Activated T-cell treated with anti-CD3 and anti-CD28 coated beads, Interleukin-2, amount 50 U/mL, for 4 hours (primary cell): ENCODE measurements at regions not wholly inside any gene's neighbourhood (a gene's known extent, or its start where the extent isn't known, plus 50 kb on each side); places are given as distances from the start of the nearest gene placed in this dataset.
A peak's percentile ranks its signal among the peaks of the same experiment; 100 is the strongest.

Experiments used
- ATAC-seq, 2 donors: fragments of 200-7000 bp; cut with Tn5 transposase; one replicate each; pipeline ENCODE4 v1.10.0; 2021
- DNase-seq: peaks from one replicate; pipeline ENCODE4 v3.0.0-alpha.2; 2020
- H3K27me3 Mint-ChIP-seq: one replicate; pipeline ENCODE4 v1.8.0; 2021; ENCODE audit warnings: low read depth, mixed read lengths
- H3K36me3 Mint-ChIP-seq: one replicate; pipeline ENCODE4 v1.8.0; 2022; ENCODE audit warnings: mixed read lengths; ENCODE audit not compliant: insufficient read depth
- H3K4me1 Mint-ChIP-seq: one replicate; pipeline ENCODE4 v1.8.0; 2021; ENCODE audit warnings: low read depth, mixed read lengths
- H3K4me3 Mint-ChIP-seq: one replicate; pipeline ENCODE4 v1.8.0; 2021; ENCODE audit warnings: mild to moderate bottlenecking, moderate library complexity, mixed read lengths
- H3K9me3 Mint-ChIP-seq: one replicate; pipeline ENCODE4 v1.8.0; 2021; ENCODE audit warnings: mixed read lengths

DNA sequence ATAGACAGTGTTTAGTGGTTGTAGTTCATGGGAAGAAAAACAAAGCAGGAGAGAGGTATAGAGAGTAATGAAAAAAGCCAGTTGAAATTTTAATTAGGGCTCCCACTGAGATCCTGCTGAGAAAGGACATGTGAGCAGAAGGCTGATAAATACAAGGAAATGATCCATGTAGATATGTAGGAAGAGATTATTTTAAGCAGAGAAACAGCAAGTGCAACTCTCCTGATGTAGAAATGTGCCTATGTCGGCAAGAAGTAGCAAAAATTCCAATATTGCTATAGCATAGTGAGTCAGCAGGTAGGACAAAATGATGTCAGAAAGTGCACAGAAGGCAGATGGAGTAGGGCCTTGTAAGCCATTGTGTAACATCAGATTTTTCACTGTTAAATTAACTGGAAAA, 1027.3 kb downstream of the PCDH18 start:
- no peak for DNase-seq
- H3K4me3 Mint-ChIP-seq: no peak overlapping the region
- H3K36me3 Mint-ChIP-seq: no peaks in the 10 kb centered on the region
- peaks cover 16% of the 10 kb centered on the region for H3K9me3 Mint-ChIP-seq
- no peaks in the 10 kb centered on the region for H3K4me1 Mint-ChIP-seq
- no peaks in the 10 kb centered on the region for H3K27me3 Mint-ChIP-seq
- ATAC-seq: no peak

DNA sequence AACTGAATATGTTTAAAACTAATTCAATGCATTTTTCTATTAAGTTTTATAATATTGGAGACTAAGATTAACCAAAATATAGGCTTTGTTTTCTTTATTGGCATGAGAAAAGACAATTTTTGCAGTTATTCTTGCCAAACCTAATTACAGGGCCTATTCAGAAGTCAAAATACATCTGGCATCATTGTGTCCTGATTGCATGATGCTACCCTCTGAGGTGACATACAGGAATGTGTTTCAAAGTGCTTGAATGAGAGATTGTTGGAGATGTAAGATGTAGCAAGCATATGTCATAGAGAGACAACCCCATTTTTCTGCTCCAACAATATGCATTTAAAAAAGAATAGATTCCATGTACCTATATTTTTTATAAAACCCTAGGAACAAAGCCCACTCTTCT, 1036.4 kb downstream of the PCDH18 start:
- no peak for DNase-seq
- H3K9me3 Mint-ChIP-seq: peaks cover 12% of the 10 kb centered on the region
- no peaks in the 10 kb centered on the region for H3K36me3 Mint-ChIP-seq
- H3K4me1 Mint-ChIP-seq: no peaks in the 10 kb centered on the region
- no peak for ATAC-seq
- H3K4me3 Mint-ChIP-seq: no peak overlapping the region
- H3K27me3 Mint-ChIP-seq: no peaks in the 10 kb centered on the region

GRCh38 chr4:136495076-136495475, 1037.2 kb downstream of the PCDH18 start:
- ATAC-seq (no peak), DNase-seq (no peak)
- H3K27me3 Mint-ChIP-seq: no peaks in the 10 kb centered on the region
- peaks cover 10% of the 10 kb centered on the region for H3K9me3 Mint-ChIP-seq
- H3K36me3 Mint-ChIP-seq: no peaks in the 10 kb centered on the region
- no peak overlapping the region for H3K4me3 Mint-ChIP-seq
- no peaks in the 10 kb centered on the region for H3K4me1 Mint-ChIP-seq

- Mint-ChIP-seq H3K27me3 (no peaks in the 10 kb centered on the region), H3K9me3 (peaks cover 8% of the 10 kb centered on the region), H3K4me3 (no peak overlapping the region), H3K4me1 (no peaks in the 10 kb centered on the region), H3K36me3 (no peaks in the 10 kb centered on the region)
- ATAC-seq (no peak), DNase-seq (no peak)
Measured at GRCh38 chr4:136489101-136489500, 1043.2 kb downstream of the PCDH18 start.

DNA sequence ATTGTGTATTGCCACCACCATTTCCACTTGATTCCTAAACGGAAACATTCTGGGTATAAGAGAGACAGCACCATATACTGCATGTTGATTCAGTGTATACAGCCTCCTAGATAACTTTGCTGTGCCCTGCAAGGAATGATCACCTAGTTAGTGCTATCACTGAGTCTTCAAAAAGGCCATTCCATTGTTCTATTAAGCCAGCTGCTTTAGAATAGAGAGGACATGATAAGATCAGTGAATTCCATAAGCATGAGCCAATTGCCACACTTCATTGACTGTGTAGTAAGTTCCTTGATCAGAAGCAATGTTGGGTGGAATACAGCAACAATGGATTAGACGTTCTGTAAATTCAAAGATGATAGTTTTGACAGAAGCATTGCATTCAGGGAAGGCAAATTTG, 1047.3 kb downstream of the PCDH18 start:
- Mint-ChIP-seq H3K27me3 (no peaks in the 10 kb centered on the region), H3K4me3 (no peak overlapping the region), H3K4me1 (no peaks in the 10 kb centered on the region), H3K9me3 (peaks cover 9% of the 10 kb centered on the region), H3K36me3 (no peaks in the 10 kb centered on the region)
- DNase-seq (no peak), ATAC-seq (no peak)

- Mint-ChIP-seq H3K9me3 (peaks cover 3% of the 10 kb centered on the region), H3K27me3 (no peaks in the 10 kb centered on the region), H3K4me3 (no peak overlapping the region), H3K36me3 (no peaks in the 10 kb centered on the region), H3K4me1 (no peaks in the 10 kb centered on the region)
- DNase-seq: no peak
- no peak for ATAC-seq
Measured at GRCh38 chr4:136476753-136477152, 1055.5 kb downstream of the PCDH18 start.

DNA sequence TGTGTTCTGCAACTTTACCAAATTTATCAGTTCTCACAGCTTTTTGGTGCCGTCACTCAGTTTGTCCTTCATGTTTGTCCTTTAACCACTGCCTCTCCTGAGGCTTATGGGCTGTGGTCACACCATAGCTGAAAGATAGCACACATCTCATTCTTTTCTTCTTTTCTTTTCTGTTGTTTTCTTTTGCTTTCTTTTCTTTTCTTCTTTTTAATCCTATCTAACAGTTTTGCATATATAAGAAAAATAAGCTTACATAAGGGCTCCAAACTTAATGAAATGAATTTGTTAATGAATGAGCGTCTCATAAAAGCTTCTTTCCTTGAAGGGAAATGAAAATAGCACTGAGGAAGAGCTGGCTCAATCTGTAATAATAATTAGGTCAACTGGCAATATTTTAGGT, 1061.2 kb downstream of the PCDH18 start:
- DNase-seq: no peak
- no peak overlapping the region for H3K4me3 Mint-ChIP-seq
- no peaks in the 10 kb centered on the region for H3K4me1 Mint-ChIP-seq
- peaks cover 7% of the 10 kb centered on the region for H3K9me3 Mint-ChIP-seq
- no peak for ATAC-seq
- H3K27me3 Mint-ChIP-seq: no peaks in the 10 kb centered on the region
- no peaks in the 10 kb centered on the region for H3K36me3 Mint-ChIP-seq

DNA sequence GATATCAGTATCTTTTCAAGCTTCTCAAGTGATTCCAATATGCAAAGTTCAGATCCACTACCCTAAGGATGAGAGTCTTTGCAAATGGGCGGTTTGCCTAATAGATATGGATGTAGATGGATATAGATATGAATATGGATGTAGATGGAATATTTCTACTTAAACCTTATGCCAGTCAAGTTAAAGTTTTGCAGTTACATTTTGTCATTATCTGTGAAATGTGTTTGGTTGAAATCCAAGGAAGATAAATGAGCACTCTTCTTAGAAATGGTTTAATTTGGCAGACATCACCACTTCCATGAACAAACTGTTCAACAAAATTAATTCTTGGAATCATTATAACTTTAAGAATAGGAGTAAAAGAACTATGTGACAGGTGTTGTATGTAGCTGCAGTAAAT, 1066.6 kb downstream of the PCDH18 start:
- peaks cover 11% of the 10 kb centered on the region for H3K9me3 Mint-ChIP-seq
- no peaks in the 10 kb centered on the region for H3K4me1 Mint-ChIP-seq
- ATAC-seq (no peak), DNase-seq (no peak)
- no peak overlapping the region for H3K4me3 Mint-ChIP-seq
- H3K36me3 Mint-ChIP-seq: no peaks in the 10 kb centered on the region
- no peaks in the 10 kb centered on the region for H3K27me3 Mint-ChIP-seq

DNA sequence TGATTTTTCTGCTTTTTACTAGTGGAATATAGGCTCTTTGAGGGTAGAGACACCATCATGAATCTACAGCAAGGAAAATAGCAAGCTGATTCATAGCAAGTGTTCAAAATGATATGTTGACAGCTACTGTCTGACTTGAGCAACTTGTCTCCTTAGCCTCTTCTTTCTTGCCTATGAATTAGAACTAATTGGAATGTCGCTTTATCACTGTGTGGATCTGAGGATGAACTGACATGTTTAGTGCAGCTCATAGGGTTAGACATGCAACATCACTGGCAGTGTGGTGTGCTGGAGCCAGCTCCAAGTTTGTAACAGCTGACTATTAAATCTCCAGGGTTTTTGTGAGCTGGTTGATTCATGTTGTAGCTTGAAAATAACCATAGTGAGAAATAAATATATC, 1068.4 kb downstream of the PCDH18 start:
- no peak for DNase-seq
- peaks cover 7% of the 10 kb centered on the region for H3K9me3 Mint-ChIP-seq
- H3K27me3 Mint-ChIP-seq: no peaks in the 10 kb centered on the region
- no peaks in the 10 kb centered on the region for H3K36me3 Mint-ChIP-seq
- H3K4me1 Mint-ChIP-seq: no peaks in the 10 kb centered on the region
- no peak for ATAC-seq
- no peak overlapping the region for H3K4me3 Mint-ChIP-seq

GRCh38 chr4:136461533-136461932, 1070.8 kb downstream of the PCDH18 start:
- Mint-ChIP-seq H3K4me3 (no peak overlapping the region), H3K9me3 (peaks cover 4% of the 10 kb centered on the region), H3K27me3 (no peaks in the 10 kb centered on the region), H3K4me1 (no peaks in the 10 kb centered on the region), H3K36me3 (no peaks in the 10 kb centered on the region)
- ATAC-seq (no peak), DNase-seq (no peak)

DNA sequence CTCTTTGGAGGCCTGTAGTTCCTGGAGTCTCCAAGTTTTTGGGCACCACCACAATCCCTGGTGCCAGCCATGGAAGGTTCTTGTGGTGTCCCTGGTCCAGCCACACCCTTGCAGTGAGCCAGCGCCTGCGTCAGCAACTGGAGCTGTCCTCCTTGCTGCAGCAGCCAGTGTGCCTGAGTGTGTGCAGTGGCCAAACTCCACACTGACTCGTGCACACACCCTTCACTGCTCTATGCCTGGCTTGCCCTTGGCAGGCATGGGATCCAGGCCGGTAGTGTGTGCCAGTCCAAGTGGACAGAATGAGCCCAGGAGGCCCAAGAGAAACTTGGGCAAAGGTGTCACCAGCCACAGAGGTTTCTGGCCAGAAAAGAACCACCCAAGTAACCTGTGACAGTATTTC, 1074.0 kb downstream of the PCDH18 start:
- no peaks in the 10 kb centered on the region for H3K27me3 Mint-ChIP-seq
- H3K36me3 Mint-ChIP-seq: no peaks in the 10 kb centered on the region
- peaks cover 4% of the 10 kb centered on the region for H3K9me3 Mint-ChIP-seq
- no peak overlapping the region for H3K4me3 Mint-ChIP-seq
- H3K4me1 Mint-ChIP-seq: no peaks in the 10 kb centered on the region
- ATAC-seq: no peak
- no peak for DNase-seq

DNA sequence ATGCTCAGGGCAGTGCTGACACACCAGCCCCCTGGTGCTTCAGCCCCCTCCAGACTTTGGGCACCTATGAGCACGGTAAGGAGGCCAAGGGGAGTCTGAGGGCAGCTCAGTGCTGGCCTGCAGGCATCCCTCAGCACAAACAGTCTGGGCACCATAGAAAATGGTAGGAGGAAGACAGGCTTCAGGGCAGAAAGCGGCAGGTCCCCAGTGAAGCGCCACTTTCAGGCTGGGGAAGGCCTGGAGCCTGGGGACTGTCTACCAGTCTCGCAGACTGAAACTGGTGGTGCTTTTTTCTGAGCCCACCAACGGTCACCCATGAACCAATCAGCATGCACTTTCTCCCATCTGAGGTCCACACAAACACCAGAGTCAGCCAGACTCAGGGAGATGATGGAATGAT, 1074.7 kb downstream of the PCDH18 start:
- no peaks in the 10 kb centered on the region for H3K4me1 Mint-ChIP-seq
- peaks cover 4% of the 10 kb centered on the region for H3K9me3 Mint-ChIP-seq
- H3K4me3 Mint-ChIP-seq: no peak overlapping the region
- DNase-seq: no peak
- no peak for ATAC-seq
- no peaks in the 10 kb centered on the region for H3K36me3 Mint-ChIP-seq
- H3K27me3 Mint-ChIP-seq: no peaks in the 10 kb centered on the region

- ATAC-seq: no peak
- Mint-ChIP-seq H3K4me3 (no peak overlapping the region), H3K4me1 (no peaks in the 10 kb centered on the region), H3K36me3 (no peaks in the 10 kb centered on the region), H3K27me3 (no peaks in the 10 kb centered on the region), H3K9me3 (peaks cover 2% of the 10 kb centered on the region)
- DNase-seq: no peak
Measured at GRCh38 chr4:136457004-136457403, 1075.3 kb downstream of the PCDH18 start.

DNA sequence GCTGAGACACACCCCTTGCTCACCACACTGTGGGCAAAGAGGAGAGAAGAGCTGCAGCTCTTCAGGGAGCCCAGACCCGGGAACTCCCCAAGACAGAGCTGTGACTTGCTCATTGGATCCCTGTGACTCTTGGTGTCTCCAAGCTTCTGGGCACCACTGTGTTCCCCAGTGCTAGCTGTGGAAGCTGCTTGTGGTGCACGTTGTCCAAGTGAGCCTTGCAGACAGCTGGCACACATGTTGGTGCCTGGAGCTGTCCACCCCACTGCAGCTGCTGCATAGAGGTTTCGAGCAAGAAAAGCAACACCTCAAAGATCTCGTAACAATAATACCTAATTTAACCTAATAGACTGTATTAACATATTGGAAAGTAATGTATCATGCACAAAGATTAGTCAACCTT, 1089.3 kb downstream of the PCDH18 start:
- no peaks in the 10 kb centered on the region for H3K36me3 Mint-ChIP-seq
- ATAC-seq: no peak
- H3K4me1 Mint-ChIP-seq: no peaks in the 10 kb centered on the region
- H3K9me3 Mint-ChIP-seq: no peaks in the 10 kb centered on the region
- no peak overlapping the region for H3K4me3 Mint-ChIP-seq
- DNase-seq: no peak
- H3K27me3 Mint-ChIP-seq: no peaks in the 10 kb centered on the region

DNA sequence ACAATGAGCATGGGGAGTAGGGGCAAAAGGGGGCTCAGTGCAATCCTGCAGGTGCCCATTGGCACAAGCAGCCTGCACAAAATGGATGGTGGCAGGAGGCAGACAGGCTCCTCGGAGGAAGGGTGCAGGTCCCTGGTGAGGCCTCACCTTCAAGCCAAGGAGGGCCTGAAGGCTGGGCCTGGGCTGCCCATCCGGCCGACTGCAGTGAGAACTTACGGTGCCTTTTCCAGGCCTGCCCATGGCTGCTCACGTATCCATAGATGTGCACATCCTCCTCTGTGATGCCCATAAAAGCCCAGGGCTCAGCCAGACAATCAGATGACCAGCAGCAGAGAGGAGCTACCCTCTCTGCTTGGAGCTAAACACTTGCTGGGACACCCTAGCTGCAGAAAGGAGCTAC, 1089.8 kb downstream of the PCDH18 start:
- no peak overlapping the region for H3K4me3 Mint-ChIP-seq
- ATAC-seq: peak in 1 of 2 donors; percentile 43
- H3K4me1 Mint-ChIP-seq: no peaks in the 10 kb centered on the region
- no peaks in the 10 kb centered on the region for H3K9me3 Mint-ChIP-seq
- H3K27me3 Mint-ChIP-seq: no peaks in the 10 kb centered on the region
- no peaks in the 10 kb centered on the region for H3K36me3 Mint-ChIP-seq
- DNase-seq: no peak

GRCh38 chr4:136441629-136442282, 1090.5 kb downstream of the PCDH18 start:
- Mint-ChIP-seq H3K27me3 (no peaks in the 10 kb centered on the region), H3K4me3 (no peak overlapping the region), H3K4me1 (no peaks in the 10 kb centered on the region), H3K9me3 (no peaks in the 10 kb centered on the region), H3K36me3 (no peaks in the 10 kb centered on the region)
- ATAC-seq (no peak), DNase-seq (no peak)
